T-helper 9 cell (primary cell): ENCODE measurements at regions not wholly inside any gene's neighbourhood (a gene's known extent, or its start where the extent isn't known, plus 50 kb on each side); places are given as distances from the start of the nearest gene placed in this dataset.
"Not testable (repeated sequence)": the region's sequence is repeated elsewhere in the genome, so short reads cannot be mapped to it uniquely, and the experiment has no call there.

Experiments
- DNase-seq: peaks from one replicate; pipeline ENCODE4 v3.0.0-alpha.2; 2020

DNA sequence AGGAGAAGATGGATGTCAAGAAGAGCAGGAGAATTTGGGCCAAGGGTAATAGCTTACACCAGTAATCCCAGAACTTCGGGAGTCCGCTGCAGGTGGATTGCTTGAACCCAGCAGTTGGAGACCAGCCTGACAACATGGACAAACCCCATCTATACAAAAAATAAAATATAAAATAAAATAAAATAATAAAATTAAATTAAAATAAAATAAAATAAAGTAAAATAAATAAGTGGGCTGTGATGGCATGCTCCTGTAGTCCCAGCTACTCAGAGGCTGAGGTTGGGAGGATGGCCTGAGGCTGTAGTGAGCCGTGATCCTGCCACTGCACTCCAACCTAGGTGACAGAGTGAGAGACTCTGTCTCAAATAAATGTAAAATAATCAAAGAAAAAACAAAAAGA is 1946.7 kb downstream of the MRPL39 start:
- no peak for DNase-seq

GRCh38 chr21:23644768-23645167 is 1962.5 kb downstream of the MRPL39 start:
- DNase-seq, result no peak

DNA sequence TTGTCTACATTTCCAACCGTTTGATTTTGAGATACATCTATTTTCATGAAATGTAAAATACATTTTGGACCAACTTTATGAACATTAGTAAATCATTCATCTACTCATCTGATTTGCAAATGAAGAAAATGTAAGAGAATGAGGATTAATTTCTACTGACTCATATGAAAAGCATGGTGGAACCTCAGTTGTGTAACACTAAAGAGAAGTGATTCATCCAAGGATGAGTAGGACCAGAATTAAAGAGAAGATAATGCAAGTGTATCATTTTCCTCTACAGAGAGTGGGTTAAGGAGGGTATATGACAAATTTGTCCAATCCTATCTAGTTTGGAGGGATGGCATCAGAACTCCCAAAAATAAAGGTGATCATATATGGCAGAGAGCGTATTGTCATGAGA is 1967.6 kb downstream of the MRPL39 start:
- no peak for DNase-seq

- DNase-seq, result no peak
Observed at GRCh38 chr21:23638131-23638695, 1969.1 kb downstream of the MRPL39 start.

GRCh38 chr21:23633447-23633940 is 1973.8 kb downstream of the MRPL39 start:
- no peak for DNase-seq

GRCh38 chr21:23624281-23624680 is 1983.0 kb downstream of the MRPL39 start:
- DNase-seq, result no peak

- no peak for DNase-seq
Observed at GRCh38 chr21:23613014-23613413, 1994.3 kb downstream of the MRPL39 start.

DNA sequence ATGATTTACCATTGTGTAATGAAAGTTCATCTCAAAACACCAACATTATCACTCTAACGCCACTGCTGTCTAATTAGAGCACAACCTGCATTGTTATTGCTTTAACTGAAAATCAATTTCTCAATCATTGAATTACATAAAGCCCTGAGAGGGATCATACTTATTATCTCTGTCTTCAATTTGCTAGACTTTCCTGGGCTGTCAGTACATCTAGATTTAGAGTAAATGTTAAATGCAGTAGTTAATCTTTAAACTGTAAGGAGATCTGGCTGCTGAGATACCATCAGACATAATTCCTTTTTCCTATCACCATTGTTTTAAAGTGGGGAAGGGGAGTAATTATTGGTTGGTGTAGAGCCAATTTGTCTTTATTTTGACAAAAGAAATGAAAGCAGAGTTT is 1995.1 kb downstream of the MRPL39 start:
- no peak for DNase-seq

- no peak for DNase-seq
Observed at GRCh38 chr21:23607782-23608431, 1999.4 kb downstream of the MRPL39 start.

DNA sequence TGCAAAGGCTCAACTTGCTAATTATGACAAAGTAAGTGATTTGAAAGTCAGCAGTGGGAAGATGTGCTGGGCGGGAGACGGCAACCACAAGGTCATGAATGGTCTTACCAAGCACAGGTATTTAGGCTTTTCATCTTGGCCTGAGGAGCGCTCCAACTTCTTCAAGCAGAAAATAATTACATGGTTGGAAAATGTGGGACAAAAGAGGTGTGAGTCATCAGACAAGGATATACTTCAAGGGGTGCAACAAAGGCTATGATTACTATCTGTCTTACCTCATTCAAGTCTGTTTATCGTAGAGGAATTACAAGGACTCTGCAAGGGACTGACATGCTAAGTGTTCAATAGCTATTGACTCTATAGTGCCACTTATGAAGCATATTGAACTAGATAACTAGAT is 2005.7 kb downstream of the MRPL39 start:
- no peak for DNase-seq

DNA sequence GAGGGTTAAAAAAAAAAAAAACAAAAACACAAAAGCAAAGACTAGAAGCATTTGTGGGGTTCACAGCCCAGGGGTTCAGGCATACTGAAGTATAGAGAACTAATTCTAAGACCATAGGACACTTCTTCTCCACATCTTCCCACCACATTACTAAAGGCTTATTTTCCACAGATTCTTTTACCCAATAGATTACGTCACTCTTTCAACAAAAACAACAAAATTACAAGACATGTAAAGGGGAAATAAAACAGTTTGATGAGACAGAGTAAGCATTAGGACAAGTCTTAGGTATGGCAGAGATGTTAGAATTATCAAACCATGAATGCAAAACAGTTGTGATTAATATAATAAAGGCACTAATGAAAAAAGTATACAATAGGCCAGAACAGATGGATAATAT is 2013.7 kb downstream of the MRPL39 start:
- no peak for DNase-seq

- DNase-seq, result no peak
Observed at GRCh38 chr21:23585419-23585818, 2021.9 kb downstream of the MRPL39 start.

DNA sequence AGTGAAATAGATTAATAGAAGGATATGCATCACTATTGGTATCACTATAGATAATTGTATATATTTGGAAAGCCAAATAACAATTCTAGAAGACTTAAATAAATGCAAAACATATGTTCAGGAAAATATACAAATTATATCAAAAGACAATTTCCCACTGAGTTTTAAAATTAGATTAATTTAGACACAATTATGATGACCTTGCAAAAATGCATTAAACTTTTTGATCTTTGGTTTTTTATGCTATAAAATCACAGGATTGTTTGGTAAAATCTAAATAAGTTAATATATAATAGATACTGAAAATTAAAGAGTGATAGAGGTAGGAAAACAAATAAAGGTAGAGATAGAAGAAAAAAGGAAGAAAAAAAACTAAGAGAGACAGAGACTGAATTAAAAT is 2027.7 kb downstream of the MRPL39 start:
- no peak for DNase-seq

GRCh38 chr21:23578027-23578426 is 2029.3 kb downstream of the MRPL39 start:
- DNase-seq, result no peak

DNA sequence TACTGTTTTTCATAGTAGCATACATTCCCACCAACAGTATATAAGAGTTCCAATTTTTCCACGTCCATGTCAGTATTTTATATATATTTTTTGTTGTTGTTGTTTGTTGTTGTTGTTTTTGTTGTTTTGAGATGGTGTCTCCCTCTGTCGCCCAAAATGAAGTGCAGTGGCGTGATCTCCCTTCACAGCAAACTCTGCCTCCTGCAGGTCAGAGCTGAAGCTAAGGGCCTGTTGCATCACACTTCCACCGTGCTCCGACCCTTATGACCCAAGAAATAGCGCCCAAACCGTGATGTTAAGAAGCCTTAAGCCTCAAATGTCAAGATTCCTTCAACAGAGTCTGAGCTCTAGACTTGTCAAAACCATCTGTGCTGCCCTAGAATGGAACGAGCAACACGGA is 2032.3 kb downstream of the MRPL39 start:
- no peak for DNase-seq

DNA sequence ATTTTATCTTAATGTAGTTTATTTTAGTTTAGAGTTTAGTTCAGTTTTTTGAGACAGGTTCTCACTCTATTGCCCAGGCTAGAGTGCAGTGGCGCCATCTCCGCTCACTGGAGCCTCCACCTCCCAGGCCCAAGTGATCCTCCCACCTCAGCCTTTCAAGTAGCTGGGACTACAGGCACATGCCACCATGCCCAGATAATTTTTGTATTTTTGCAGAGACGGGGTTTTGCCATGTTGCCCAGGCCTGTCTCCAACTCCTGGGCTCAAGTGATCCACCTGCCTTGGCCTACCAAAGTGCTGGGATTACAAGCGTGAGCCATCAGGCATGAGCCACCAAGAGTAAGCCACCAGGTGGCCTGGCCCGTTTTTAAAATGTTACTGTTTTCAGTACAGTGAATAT is 2058.4 kb downstream of the MRPL39 start:
- DNase-seq, result not testable (repeated sequence)

- DNase-seq, result no peak
Observed at GRCh38 chr21:23543333-23543732, 2063.9 kb downstream of the MRPL39 start.

- DNase-seq, result no peak
Observed at GRCh38 chr21:23542097-23542496, 2065.2 kb downstream of the MRPL39 start.

- DNase-seq, result no peak
Observed at GRCh38 chr21:23541571-23541970, 2065.7 kb downstream of the MRPL39 start.

DNA sequence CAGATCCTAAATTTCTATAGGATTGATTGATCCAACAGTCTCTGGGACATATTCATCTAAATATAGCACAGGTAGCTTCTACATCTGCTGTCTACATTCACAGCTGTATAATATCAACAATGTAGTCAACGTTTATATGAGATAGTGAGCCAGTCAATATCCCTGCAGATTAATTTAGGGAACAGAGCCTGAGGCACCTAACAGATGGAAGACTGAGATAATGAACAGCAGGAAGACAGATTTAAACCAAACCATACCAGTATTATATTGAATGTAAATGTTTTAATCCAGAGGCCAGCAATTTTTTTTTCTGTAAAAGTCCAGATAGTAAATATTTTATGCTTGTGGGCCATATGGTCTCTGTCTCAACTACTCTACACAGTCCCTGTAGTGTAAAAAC is 2072.4 kb downstream of the MRPL39 start:
- no peak for DNase-seq

- DNase-seq, result no peak
Observed at GRCh38 chr21:23531444-23531843, 2075.8 kb downstream of the MRPL39 start.

GRCh38 chr21:23524685-23525084 is 2082.6 kb downstream of the MRPL39 start:
- DNase-seq, result no peak

- no peak for DNase-seq
Observed at GRCh38 chr21:23522751-23523150, 2084.5 kb downstream of the MRPL39 start.

- no peak for DNase-seq
Observed at GRCh38 chr21:23507501-23507900, 2099.8 kb downstream of the MRPL39 start.

GRCh38 chr21:23496729-23497128 is 2110.6 kb downstream of the MRPL39 start:
- no peak for DNase-seq
